CD4-positive, alpha-beta T cell treated with Interleukin-15 for 1 hour (primary cell): ENCODE measurements at regions not wholly inside any gene's neighbourhood (a gene's known extent, or its start where the extent isn't known, plus 50 kb on each side); places are given as distances from the start of the nearest gene placed in this dataset.

Experiments
- DNase-seq: peaks from one replicate; pipeline ENCODE4 v3.0.0-alpha.2; 2020

- no peak for DNase-seq
Measured at GRCh38 chr16:14334366-14335080, 263.4 kb downstream of the MRTFB start.

DNA sequence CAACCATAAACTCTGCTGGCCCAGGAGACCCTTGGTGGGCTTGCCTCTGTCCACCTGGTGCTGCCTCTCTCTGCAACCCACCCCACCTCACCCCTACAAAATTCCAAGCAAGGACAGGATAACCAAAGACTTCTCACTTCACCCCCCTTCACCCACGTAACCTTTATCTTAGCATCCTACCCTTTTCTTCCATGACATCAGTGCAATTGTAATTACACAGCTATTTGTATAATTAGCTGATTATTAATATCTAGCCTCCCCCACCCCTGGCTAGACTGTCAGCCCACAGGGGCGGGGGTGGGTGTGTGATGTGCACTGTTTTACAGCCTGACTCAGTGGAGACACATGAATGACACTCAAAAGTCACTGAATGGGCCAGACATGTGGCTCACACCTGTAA lies 262.2 kb downstream of the MRTFB start:
- no peak for DNase-seq

GRCh38 chr16:14331020-14331419 lies 259.9 kb downstream of the MRTFB start:
- DNase-seq: no peak

GRCh38 chr16:14329727-14330350 lies 258.7 kb downstream of the MRTFB start:
- DNase-seq: no peak

DNA sequence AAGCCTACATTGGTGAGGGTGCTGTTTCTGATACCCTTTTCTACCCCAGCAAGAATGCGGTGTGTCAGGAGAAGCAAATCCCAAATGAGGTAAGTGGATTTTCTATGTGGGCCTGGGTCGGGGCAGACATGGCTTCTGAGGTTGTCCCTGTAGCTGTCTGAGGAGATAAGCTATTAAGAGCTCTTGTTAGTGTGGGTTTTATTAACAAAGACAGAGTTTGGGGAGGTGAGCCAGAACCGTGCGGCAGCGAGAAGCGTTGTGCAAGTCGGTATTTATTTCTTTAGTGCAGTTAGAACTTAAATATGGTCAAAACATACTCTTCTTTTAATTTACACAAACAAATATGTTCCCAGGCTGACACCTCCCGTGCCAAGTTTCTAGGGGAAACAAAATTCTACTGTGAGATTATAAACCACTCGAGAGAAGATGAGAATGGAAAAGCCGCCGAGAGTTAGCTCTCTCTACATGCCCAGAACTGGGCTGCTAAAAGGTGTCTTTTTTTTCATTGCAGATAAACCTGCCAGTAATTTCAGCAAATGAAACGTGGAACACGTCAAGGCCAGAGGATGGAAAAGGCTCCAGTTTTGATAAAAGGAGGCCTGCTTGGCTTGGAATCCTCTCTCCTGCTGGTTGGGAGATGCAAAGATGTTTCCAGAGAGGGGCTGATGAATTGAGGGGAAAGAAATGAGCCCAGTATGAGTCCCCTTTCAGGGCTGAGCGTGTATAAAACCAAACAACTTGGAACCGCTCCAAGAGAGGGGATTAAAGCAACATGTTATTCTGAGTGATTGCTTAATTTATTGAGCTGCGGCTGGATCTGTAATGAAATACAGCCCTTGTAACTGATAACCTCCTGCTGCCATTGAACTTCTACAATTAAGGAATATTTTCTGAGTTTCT lies 254.6 kb downstream of the MRTFB start:
- no peak for DNase-seq

DNA sequence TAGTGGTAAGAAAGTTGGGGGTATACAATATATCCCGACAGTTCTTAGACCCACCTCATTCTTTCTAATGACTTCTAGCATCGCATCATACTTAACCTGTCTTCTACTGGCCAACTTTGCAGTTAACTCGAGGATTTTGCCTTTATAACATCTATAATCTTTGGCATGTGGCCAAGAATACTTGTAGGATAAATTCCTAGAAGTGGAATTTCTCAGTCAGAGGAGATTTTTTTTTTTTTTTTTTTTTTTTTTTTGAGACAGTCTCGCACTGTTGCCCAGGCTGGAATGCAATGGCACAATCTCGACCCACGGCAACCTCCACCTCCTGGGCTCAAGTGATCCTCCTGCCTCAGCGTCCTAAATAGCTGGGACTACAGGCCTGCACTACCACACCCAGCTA lies 253.5 kb downstream of the MRTFB start:
- DNase-seq: no peak

DNA sequence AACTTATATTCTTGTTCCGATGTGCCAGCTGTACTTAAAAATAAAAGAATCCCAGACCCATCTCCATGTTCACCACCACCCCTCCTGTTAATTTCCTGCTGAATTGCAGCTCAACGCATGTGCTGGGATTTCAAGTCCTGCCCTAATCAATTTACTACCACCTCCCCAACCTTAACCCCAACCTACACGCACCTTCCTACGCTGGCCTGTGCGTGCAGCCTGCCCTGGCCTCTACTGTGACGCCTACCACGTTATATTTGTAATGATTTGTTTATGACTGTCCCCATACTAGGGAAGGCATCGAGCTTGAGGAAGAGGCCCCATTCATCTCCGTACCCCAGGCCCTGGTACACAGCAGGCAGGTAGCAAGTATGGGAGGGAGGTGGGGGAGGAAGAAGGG lies 251.1 kb downstream of the MRTFB start:
- no peak for DNase-seq

- no peak for DNase-seq
Measured at GRCh38 chr16:14321542-14321941, 250.4 kb downstream of the MRTFB start.

DNA sequence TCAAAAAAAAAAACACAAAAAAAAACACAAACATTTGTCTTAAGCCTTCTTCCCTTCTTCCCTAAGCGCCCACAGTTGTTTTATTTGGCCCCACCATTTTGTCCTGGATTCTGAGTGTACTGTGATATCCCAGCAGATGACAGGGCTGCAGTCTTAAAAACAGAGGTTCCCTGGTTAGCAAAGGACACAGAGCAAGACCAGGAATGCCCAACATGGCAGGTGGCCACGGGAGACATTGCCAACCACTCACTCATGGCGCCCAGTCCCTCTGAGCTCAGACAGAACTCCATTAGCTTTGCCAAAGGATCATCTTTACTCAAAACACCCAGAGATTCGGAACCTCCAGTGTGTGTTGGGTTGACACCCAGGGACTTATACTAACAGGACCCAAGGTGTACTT lies 249.3 kb downstream of the MRTFB start:
- DNase-seq: no peak
